NCI-H2029 treated with DMSO at 0.1 percent for 48 hours (cell line): ENCODE measurements at regions not wholly inside any gene's neighbourhood (a gene's known extent, or its start where the extent isn't known, plus 50 kb on each side); places are given as distances from the start of the nearest gene placed in this dataset.

Source experiments
- DNase-seq: peaks from one replicate; lab custom pipeline; 2025; lab: John Stamatoyannopoulos, UW

- DNase-seq = no peak
Observed at GRCh38 chr6:18963439-18963838, 576.3 kb downstream of the RNF144B start.

- no peak for DNase-seq
Observed at GRCh38 chr6:18973251-18973650, 586.1 kb downstream of the RNF144B start.

- DNase-seq = no peak
Observed at GRCh38 chr6:18976091-18976490, 588.9 kb downstream of the RNF144B start.

GRCh38 chr6:18976966-18977365 lies 589.8 kb downstream of the RNF144B start:
- no peak for DNase-seq

- peak; percentile 92 for DNase-seq
Observed at GRCh38 chr6:18978337-18979128, 591.4 kb downstream of the RNF144B start.

- no peak for DNase-seq
Observed at GRCh38 chr6:18985061-18985460, 597.9 kb downstream of the RNF144B start.

GRCh38 chr6:18985996-18986395 lies 598.8 kb downstream of the RNF144B start:
- no peak for DNase-seq

- no peak for DNase-seq
Observed at GRCh38 chr6:18988636-18989035, 601.5 kb downstream of the RNF144B start.

- peak; percentile 97 for DNase-seq
Observed at GRCh38 chr6:18990059-18990978, 603.2 kb downstream of the RNF144B start.

- DNase-seq = peak; percentile 92
Observed at GRCh38 chr6:18997375-18997826, 610.3 kb downstream of the RNF144B start.

- no peak for DNase-seq
Observed at GRCh38 chr6:19002976-19003560, 615.9 kb downstream of the RNF144B start.

GRCh38 chr6:19004176-19004575 lies 617.0 kb downstream of the RNF144B start:
- DNase-seq = no peak

GRCh38 chr6:19009769-19010168 lies 622.6 kb downstream of the RNF144B start:
- DNase-seq = no peak

GRCh38 chr6:19013026-19013705 lies 626.0 kb downstream of the RNF144B start:
- no peak for DNase-seq

- peak; percentile 73 for DNase-seq
Observed at GRCh38 chr6:19024737-19025136, 637.6 kb downstream of the RNF144B start.

- no peak for DNase-seq
Observed at GRCh38 chr6:19028201-19028600, 641.1 kb downstream of the RNF144B start.

GRCh38 chr6:19032591-19033295 lies 645.6 kb downstream of the RNF144B start:
- DNase-seq = no peak

- no peak for DNase-seq
Observed at GRCh38 chr6:19033683-19034082, 646.5 kb downstream of the RNF144B start.

- no peak for DNase-seq
Observed at GRCh38 chr6:19034986-19035385, 647.8 kb downstream of the RNF144B start.

GRCh38 chr6:19035461-19036195 lies 648.5 kb downstream of the RNF144B start:
- DNase-seq = no peak

GRCh38 chr6:19036196-19036555 lies 649.0 kb downstream of the RNF144B start:
- DNase-seq = no peak
